Ovary (tissue), 3 donors: ENCODE measurements at regions not wholly inside any gene's neighbourhood (a gene's known extent, or its start where the extent isn't known, plus 50 kb on each side); places are given as distances from the start of the nearest gene placed in this dataset.

Experiments
- CTCF ChIP-seq, 3 donors: fragments of 450-650 bp in 2 of 3; fragments of 200-600 bp in 1 of 3; IDR thresholded peaks; one replicate each; pipeline versions ENCODE4 v1.5.1 to v1.8.0; 2016 to 2022; ENCODE audit warnings: antibody characterized with exemption in 3 of 3, mild to moderate bottlenecking in 1 of 3
- EP300 ChIP-seq: sonication (generic); formaldehyde crosslinking; IDR thresholded peaks from one replicate; pipeline ENCODE4 v1.6.1; 2017; ENCODE audit warnings: antibody characterized with exemption
- donor health status: DM: no; HTN: no; CAD: no.

GRCh38 chr3:106593381-106593780 is 724.6 kb upstream of the CBLB start:
- TF ChIP-seq CTCF (IDR thresholded peaks at IDR 0.05) (no peak), EP300 (no peak)
